ENCODE measurements at regions not wholly inside any gene's neighbourhood (a gene's known extent, or its start where the extent isn't known, plus 50 kb on each side); places are given as distances from the start of the nearest gene placed in this dataset.

- TF ChIP-seq CTCF (conservative IDR thresholded peaks at IDR 0.05) (no peak), ZFX (IDR thresholded peaks at IDR 0.05) (no peak)
Observed at GRCh38 chr6:20280288-20280621, 68.0 kb upstream of the MBOAT1 start.

Data from C4-2B (cell line).